ENCODE measurements at regions not wholly inside any gene's neighbourhood (a gene's known extent, or its start where the extent isn't known, plus 50 kb on each side); places are given as distances from the start of the nearest gene placed in this dataset.

GRCh38 chr7:26000841-26001240, 151.2 kb upstream of the NFE2L3 start:
- no peak for TF ChIP-seq CTCF (IDR thresholded peaks at IDR 0.05)
- TF ChIP-seq POLR2A (IDR thresholded peaks at IDR 0.05) = no peak

Measured in testis (tissue), 2 donors.